ENCODE measurements at regions not wholly inside any gene's neighbourhood (a gene's known extent, or its start where the extent isn't known, plus 50 kb on each side); places are given as distances from the start of the nearest gene placed in this dataset.
A peak's percentile ranks its signal among the peaks of the same experiment; 100 is the strongest.

DNA sequence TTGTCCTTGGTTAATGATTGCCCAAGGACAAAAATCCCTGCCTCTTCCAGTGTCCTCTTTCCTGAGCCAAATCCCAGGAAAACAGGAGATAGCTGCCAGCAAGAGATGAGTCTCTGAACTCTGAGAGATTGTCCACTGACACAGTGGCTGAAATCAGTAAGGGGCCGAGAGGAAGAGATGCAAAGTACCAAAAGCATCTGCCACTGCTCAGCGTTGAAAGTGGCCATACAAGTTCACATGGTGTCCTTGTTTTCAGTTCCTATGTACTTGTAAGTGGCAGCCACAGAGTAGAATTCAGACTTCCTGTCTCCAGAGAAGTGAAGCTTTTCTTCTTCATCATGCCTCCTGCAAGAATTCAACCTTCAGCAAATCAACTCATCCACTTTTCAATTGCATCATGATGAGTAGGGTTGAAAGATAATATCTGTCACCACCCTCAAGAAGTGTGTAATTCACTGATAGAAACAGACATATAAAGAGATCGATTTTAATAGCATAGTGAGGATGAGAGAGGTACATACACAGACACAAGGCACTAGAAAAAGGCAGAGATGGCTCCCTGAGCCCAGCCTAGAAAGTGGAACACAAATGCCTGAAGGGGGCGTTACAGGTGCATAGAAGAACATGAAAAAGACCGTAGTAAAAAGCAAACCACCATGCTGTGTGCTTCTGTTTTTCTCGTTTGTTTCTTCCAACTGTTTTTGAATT, 185.8 kb downstream of the MRPL39 start:
- peak; percentile 66 for DNase-seq

DNA sequence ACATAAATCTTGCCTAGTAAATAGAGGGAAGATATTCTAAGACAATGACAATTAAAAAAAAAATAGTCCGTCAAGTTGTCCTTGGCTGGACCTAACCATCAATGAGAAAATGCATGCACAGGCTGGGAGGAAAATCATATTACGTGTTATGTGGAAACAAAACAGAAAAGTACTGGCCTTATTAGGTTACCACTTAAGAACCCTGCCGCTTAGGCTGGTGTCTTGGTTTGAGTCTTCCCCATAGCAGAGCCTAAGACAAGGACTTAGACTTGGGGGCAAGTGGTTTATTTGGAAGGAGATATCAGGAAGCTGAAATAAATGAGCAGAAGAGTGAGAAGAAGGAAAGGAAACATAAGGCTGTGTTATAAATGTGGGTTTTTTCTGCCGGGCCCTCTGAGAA, 186.4 kb downstream of the MRPL39 start:
- DNase-seq, result no peak

DNA sequence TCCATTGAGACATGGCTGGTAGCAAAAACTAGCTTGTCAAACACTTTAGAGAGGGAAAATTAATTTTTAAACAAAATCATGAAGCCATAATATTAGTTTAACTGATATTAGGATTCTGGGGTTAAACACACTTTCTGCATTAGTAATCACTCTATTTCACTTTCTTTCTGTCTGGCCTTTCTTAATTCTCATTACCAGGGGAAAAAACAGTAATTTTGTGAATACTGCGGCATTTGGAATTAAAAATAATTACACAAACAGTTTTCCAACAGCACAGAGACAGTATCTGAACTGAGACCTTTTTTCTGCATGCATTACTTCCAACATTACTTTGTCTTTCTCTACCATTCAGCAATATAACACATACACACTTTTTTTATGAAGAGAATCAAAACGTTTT, 190.6 kb downstream of the MRPL39 start:
- no peak for DNase-seq

DNA sequence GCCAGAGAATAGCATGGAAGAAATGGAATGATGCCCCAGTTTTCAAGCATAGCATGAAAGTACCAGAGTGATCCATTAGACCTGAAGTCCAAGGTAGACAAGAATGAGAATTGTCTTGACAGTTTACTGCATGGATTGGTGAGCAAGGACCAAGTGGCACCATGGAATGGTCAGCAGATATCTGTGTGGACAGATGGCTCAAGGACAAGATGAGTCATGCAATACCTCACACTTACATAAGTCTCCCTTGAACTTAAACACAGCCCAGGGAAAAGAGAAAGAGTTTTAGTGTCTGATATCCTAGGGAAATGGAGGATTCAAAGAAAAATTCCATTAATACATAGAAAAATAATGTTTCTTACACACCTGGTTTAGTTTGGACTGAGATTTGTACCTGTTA, 195.2 kb downstream of the MRPL39 start:
- DNase-seq, result no peak

DNA sequence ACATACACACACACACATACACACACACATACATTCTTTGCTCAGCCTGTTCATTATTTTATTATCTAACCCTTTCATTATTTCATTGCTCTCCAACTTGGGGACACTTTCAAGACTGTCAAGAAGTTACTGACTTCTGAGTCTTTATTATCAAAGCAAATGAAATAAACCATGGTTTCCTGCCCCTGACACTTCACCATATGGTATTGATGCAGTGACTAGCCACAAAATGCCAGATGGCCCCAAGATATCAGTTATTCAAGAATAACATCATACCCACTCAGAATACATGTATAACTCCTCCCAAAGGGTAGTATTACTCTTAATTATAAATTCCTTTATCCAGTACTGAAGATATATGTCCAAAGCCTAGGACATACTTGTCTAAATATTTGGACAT, 197.3 kb downstream of the MRPL39 start:
- DNase-seq, result no peak

DNA sequence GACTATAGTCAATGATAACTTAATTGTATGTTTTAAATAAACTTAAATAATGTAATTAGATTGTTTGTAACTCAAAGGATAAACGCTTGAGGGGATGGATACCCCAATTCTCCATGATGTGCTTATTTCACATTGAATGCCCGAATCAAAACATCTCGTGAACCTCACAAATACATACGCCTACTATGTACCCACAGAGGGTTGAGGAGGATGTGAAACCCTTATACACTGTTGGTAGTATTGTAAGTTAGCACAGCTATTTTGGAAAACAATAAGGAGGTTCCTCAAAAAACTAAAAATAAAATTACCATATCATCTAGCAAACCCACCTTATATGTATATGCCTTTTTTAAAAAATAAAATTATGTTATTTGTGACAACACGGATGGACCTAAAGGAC, 198.6 kb downstream of the MRPL39 start:
- DNase-seq, result no peak

DNA sequence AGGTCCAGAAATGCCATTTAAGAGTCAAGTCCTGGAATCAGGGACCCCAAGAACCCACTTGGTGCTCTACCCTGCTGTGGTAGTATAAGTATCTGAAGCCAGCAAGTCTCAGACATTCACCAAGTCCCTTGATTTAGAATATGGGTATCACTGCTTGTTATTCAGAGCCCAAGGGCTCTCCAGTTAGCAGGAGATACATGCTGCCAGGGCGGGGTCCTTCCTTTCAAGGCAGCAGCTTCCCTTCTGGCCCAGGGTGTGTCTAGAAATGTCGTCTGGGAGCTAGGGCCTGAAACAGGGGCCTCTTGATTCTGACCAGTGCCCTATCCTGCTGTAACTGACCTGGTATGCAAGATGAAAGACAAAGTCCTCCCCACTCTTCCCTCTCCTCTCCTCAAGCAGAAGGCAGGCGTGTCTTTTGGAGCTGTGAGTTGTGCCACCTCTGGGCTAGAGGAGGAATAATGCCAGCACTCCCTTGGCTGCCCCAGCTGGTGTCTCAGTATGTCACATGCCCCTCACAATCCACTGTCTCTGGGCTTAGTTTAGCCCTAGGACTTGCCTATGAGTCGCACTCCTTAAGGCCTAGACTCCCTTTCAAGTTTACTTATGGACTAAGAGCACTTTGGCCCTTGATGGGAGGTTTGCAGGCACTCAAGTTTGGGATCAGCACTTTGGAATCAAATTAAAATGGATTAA, 200.2 kb downstream of the MRPL39 start:
- DNase-seq, result peak; percentile 66

DNA sequence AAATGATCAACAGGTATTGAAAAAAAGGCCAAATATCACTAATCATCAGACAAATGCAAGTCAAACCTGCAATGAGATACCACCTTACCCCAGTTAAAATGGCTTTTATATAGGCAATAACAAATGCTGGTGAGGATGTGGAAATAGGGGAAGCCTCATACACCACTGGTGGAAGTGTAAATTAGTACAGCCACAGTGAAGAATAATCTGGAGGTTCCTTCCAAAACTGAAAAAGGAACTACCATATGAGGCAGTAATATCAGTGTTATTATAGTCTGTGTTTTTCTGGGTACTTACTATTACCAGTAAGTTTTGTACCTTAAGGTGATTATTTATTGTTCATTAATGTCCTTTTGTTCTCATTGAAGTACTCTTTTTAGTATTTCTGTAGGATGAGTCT, 201.3 kb downstream of the MRPL39 start:
- no peak for DNase-seq

DNA sequence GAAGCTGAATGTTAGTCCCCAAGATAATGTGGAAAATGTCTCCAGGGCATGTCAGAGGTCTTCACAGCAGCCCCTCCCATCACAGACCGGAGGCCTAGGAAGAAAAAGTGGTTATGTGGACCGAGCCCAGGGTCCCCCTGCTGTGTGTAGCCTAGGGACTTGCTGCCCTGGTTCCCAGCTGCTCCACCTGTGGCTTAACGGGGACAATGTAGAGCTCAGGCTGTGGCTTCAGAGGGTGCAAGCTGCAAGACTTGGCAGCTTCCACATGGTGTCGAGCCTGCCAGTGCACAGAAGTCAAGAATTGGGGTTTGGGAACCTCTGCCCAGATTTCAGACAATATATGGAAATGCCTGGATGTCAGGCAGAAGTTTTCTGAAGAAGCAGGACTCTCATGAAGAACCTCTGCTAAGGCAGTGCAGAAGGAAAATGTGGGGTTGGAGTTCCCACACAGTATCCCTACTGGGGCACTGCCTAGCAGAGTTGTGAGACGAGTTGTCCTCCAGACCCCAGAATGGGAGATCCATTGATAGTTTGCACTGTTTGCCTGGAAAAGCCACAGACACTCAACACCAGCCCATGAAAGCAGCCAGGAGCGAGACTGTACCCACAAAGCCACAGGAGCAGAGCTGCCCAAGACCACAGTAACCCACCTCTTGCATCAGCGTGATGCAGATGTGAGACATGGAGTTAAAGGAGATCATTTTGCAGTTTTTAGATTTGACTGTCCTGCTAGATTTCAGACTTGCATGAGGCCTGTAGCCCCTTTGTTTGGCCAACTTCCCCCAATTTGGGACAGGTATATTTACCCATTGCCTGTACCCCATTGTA, 204.9 kb downstream of the MRPL39 start:
- DNase-seq, result no peak

DNA sequence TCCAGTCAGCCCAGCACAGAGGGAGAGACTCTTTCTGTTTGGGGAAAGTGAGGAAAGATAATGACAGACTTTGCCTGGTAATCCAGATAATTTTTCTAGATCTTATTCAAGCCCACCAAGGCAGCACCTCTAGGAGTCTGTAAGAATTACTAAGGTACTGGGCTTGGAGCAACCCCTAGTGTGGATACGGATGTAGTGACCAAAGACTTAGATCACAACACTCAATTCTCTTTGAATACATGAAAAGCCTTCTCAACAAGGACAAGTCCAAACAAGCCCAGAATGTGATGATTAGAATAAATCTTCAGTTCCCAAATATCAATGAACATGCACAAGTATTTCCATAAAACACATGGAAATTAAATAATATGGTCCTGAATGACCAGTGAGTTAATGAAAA, 206.9 kb downstream of the MRPL39 start:
- no peak for DNase-seq

DNA sequence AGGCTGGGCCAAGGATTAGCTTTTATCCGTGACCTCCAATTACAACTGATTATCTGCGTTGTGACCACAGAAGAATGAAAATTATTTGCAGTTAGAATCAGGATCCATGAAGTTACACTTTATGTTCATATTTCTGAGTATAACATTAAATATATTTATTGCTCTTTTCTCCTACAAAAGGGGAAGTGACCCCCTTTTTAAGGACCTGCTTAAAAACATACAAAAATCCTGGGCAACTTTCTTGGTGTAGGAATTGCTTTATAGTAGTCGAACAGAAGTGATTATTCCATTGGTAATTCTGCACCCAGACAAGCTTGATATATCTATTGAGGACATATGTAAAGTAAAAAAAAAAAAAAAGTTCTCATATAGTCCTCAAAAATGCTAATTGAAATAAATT, 208.7 kb downstream of the MRPL39 start:
- no peak for DNase-seq

DNA sequence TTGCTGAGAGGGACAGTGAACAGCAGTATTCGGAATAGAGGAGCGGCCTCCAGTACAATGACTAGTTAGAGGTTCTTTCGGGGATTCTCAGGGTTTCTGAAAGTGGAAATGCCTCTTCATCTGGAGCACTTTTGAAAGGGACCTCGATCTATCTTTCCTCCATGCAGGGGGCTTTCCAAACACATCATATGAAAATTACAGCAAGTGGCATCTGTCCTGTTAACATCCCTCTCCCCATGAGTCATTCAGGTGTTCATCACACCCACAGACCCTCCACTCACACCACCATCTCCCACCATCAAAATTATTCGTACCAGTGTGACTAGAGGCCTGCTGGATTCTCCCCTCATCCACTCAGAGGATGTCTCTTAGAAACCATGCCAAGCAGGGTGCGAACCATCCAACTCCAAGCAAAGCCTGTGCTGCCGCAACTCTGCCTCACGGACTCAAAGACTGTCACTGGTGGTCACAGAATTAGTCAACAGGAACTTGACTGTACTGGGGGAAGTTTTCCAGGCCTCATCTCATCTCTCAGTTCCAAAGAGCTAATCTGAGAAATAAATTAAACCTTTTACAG, 211.1 kb downstream of the MRPL39 start:
- no peak for DNase-seq

DNA sequence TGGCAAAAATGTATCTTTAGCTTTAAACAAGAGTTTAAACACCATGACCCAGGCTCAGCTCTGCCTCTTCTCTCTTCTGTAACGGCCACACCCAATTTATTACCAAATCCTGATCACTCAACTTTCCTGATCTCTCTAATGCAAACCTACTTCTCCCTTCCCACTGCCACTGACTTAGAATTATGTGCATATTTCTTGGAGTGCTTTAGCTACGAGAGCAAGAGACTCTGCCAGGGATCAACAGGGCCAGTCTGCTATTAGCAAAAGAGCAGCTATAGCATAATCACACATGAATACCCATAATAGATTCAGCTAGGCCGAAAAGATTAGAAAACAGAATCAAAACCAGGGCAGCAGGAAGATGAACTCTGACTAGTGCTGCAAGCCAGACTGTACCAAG, 215.5 kb downstream of the MRPL39 start:
- no peak for DNase-seq

DNA sequence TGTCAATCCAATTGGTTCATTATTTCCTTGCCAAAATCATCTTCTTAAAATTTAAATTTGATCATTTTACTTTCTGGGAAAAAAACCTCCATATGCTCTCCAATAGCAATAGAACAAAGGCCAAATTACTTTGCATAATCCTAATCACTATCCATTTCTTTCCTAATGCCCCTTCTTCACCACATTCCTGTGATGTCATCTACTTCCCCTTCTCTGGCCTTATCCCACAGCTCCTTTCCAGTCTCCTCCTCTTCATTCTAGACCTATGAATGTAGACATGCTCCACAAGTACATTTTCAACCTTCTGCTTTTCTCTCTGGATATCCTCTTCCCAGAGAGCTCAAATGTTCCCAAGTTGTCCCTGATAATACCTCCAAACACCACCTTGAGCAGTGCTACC, 216.6 kb downstream of the MRPL39 start:
- DNase-seq, result no peak

DNA sequence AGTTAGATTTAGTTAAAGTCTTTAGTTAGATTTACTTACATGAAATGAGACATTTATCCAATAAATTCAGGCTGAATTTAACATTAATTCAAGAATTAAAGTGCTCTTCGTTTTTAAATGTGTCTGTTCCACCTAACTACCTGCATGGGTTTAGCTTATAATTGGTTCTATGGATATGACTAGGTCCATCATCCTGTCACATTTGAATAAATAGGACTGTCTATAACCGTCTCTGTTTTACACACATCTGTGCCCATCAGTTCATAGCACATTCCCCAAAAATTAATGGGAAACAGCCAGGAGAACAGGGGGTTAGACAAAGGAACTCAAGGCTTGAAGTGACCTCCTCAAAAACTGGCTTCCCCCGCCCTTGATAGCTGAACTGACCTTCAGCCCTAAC, 219.6 kb downstream of the MRPL39 start:
- no peak for DNase-seq

DNA sequence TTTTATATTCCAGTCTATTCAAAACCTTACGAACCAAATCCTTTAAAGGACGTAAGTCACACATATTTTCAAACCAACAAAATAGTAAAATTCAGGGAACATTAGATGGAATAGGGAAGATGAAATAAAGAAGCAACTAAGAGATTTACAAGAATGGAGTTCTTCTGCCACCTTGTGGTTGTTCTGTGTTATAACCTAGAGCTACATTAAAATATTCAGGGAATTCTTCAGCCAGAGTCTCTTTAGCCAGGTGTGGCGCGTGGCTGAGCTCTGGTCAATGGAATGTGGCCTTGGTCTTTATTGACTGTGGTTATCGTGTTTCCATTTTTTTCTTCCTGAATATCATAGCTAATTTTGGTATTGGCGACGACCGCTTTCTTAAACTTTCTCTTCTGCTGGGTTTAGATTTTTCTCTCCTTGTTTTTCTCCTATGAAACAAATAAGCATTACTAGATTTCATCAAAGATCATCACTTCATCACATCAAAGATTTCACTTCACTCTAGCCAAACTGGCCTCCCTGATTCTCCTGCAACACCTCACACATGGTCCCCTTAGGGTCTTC, 221.3 kb downstream of the MRPL39 start:
- peak; percentile 68 for DNase-seq

DNA sequence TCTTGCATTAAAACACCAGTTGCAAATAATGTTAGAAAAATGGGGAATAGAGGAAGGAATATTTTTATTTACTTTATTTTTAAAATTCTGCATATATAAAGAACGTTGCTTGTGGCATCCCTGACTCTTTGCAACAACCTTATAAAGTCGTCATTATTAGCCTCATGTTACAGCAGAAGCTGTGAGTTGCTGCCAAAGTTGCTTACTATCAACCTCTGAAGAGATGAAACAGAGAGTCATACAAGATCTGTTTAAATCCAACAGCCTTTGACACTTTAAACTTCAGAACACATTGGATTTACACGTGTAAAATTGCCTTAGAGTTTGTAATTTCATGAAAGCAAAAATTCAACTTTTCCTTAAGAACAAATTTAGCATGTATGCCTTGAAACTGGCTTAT, 221.9 kb downstream of the MRPL39 start:
- DNase-seq, result no peak

DNA sequence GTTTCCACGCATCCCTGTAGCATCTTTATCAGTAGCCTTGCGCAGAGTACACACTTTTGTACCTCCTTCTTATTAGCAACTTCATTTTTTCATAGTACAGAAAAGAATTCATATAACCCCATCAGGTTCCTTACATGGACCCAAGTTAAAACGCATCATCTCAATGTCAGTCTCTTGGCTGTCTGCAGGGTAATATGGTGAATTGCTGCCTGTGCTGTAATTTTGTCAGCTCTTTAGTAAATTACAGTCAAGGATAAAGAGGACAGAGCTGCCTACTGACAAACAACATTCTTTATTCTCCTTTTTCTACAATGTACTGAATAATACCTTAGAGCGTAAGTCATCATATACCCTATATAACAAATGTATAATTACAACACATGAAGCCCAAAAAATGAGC, 222.5 kb downstream of the MRPL39 start:
- DNase-seq, result no peak

DNA sequence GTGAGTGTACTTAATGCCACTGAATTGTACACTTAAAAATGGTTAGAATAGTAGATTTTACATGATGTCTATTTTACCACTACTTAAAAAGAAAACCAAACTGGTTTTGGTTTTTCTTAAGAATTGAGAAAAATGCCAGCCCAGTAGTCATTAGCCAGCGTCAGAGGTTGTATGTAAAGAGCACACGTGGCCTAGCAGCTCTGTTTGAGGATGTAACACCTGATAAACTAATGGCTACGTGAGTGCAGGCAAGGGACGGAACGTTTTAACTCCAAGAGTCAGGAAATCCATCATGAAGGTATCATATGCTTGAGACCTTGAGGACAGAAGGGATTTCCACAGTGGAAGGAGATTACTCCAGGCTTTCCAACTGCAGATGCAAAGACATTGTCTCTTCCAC, 223.7 kb downstream of the MRPL39 start:
- no peak for DNase-seq

DNA sequence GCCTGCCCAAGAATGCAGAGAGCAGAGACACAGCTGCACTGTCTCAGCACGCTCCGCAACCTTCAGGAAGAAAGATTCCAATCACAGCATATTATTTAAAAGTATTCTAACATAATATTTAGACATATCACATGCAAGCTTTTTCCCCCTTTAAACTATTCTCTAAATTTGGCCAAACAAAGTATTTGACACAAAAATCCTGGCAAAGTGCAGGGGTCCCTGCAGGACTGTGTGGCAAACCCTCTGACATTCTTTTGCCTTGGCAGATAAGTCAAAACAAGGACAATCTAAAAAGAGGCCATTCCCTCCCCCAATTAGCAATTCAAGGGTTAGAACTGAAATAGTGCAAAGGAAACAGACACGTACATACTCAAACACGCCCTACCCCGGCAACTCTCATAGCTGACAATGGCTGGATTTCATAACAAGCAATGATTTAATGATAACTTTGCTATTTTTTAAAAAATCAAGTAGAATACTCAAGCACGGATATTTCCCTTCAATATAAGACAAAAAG, 225.3 kb downstream of the MRPL39 start:
- DNase-seq, result no peak

DNA sequence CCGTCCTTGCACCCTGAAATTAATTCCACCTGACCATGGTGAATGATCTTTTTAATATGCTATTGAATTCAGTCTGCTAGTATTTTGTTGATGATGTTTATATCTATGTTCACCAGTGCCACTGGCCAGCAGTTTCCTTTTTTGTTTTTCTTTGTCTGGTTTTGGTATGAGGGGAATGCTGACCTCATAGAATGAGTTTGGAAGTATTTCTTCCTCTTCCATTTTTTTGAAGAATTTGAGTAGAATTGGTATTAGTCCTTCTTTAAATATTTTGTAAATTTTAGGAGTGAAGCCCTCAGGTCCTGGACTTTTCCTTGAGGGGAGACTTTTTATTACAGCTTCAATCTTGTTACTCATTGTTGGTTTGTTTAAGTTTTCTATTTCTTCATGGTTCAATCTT, 231.6 kb downstream of the MRPL39 start:
- no peak for DNase-seq

DNA sequence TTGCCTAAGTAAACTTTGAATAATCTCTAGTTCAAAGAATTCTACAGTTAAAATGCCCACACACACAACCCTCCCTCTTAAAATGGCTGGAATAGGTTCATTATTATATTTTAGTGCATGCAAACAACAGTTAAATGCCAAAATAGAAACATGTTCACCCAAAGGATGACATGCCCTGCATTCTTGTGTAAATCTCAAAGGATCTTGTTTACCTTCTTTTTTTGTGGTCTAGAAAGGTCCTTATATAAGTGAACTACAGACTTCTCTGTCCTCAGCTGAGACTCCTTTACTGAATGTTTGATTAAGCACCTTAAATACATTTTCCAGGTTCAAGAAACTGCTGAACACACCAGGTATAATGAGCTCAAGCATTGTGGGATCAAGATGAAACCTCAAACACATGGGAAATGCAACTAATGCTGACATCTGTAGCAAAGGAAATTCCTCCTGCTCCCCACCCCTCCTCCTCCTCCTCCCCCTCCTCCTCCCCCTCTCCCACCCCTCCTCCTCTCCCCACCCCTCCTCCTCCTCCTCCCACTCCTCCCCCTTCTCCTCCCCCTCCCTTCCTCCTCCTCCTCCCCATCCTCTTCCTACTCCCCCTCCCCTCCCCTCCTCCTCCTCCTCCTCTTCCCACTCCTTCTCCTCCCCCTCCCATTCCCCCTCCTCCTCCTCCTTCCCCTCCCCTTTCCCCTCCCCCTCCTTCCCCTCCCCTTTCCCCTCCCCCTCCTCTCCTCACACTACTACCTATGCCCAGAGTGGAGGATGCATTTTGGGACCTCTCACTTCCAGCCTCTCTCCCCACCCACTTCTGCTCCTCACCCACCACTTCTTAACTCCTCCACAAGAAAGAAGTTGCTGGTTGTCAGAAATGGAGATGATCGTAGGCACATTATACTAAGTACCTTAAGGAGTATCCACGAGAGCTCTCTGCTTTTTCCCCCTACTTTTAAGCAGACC, 233.9 kb downstream of the MRPL39 start:
- no peak for DNase-seq

Measured in islet precursor cell (in vitro differentiated cells).